HUES6 (cell line): ENCODE measurements at regions not wholly inside any gene's neighbourhood (a gene's known extent, or its start where the extent isn't known, plus 50 kb on each side); places are given as distances from the start of the nearest gene placed in this dataset.

Source experiments
- H3K27ac ChIP-seq: 2 replicates; pipeline ENCODE4 v1.7.0; 2013; ENCODE audit warnings: low read depth, mild to moderate bottlenecking, low read length, inconsistent platforms
- H3K27me3 ChIP-seq: 2 replicates; pipeline ENCODE4 v1.6.1; 2013; ENCODE audit warnings: low read length; ENCODE audit not compliant: control insufficient read depth, insufficient read depth
- H3K36me3 ChIP-seq: 2 replicates; pipeline ENCODE4 v1.6.1; 2013; ENCODE audit warnings: low read length; ENCODE audit not compliant: control insufficient read depth, insufficient read depth
- H3K4me1 ChIP-seq: 2 replicates; pipeline ENCODE4 v1.6.1; 2013; ENCODE audit warnings: low read length; ENCODE audit not compliant: control insufficient read depth, insufficient read depth
- H3K4me3 ChIP-seq: 2 replicates; pipeline ENCODE4 v1.5.1; 2013; ENCODE audit warnings: low read depth, low read length
- H3K9ac ChIP-seq: one replicate; pipeline ENCODE4 v1.6.1; 2013; ENCODE audit warnings: mild to moderate bottlenecking, low read length
- H3K9me3 ChIP-seq: 2 replicates; pipeline ENCODE4 v1.6.1; 2013; ENCODE audit warnings: low read depth, low read length; ENCODE audit not compliant: control insufficient read depth, insufficient read depth

DNA sequence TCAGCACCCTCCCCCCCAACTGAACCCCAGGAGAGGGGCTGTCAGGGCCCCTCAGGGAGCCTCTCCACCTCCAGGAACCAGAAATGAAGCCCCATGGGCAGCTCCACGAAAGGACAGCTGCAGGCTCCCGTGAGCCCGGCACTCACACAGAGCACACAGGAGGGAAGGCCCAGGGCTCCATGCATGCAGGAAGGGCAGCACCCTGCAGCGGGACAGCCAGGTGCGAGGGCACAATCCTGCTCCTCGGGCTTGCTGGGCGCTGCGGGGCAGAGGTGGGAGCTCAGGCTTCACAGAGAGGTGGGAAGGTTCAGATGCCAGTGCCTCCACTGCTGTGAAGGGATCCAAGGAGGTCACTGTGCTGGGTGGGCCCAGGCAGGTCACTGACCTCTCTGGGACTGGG is 90.0 kb downstream of the HMX1 start:
- H3K36me3 ChIP-seq: no peaks in the 10 kb centered on the region
- H3K9me3 ChIP-seq: no peaks in the 10 kb centered on the region
- H3K4me3 ChIP-seq: no peak overlapping the region
- H3K27me3 ChIP-seq: no peaks in the 10 kb centered on the region
- no peak overlapping the region for H3K9ac ChIP-seq
- H3K4me1 ChIP-seq: no peaks in the 10 kb centered on the region; the same call in 1 of the 2 replicates
- H3K27ac ChIP-seq: no peak overlapping the region

DNA sequence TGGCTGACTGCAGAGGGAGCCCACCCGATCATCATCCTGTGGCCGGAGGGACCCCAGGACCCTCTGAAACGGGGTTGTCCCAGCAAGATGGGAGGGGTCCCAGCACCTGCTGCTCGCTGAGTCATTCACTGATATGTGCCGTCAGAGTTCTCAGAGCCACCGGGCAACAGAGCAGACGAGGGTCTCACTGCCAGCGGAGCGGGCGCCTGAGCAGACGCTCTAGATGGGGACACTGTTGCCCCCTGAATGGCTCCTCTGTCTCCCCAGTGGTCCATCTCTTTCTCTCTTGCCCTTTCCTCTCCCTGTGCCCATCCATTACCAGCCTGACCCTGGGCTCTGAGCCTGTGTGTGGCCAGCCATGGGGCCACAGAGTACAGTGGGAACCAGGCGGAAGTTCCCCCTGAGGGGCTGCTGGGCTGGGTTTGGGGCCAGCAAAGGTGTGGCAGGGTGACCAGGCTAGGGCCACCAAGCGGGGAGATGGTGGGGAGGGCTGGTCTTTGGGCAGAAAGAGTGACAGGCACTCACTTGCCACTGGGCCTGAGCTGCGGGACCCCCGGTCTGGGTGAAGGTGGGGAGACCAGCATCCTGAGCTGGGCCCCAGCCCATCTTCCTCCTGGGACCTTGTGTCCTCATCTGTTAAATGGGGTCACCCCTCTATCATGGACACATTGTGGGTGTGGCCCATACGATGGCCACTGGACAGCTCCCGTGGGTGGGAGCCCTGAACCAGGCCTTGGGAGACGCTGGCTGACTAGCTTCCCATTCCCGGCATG is 90.9 kb downstream of the HMX1 start:
- H3K9me3 ChIP-seq: no peaks in the 10 kb centered on the region

DNA sequence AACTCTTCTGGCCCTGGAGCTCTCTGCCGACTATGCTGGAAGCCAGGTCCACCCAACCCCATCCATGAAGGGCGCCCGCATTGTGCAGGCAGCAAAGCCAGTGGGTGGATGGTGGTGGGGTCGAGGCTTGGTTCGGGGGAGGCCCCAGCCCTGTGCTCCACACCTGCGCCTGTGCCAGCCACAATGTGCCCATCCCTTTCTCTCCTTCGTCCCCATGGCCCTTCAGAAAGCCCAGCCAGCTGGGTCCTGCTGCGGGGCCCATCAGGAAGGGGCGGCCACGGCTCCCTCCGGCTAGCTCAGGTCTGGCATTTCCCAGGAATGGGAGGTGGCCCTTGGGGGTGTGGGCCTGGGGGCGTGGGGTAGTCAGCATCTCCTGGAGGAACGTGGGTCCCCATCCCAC is 91.6 kb downstream of the HMX1 start:
- H3K27me3 ChIP-seq: no peaks in the 10 kb centered on the region
- H3K4me3 ChIP-seq: no peak overlapping the region

More for the DNA sequence above, 90.9 kb downstream of the HMX1 start:
- Histone ChIP-seq H3K27me3 (no peaks in the 10 kb centered on the region), H3K36me3 (no peaks in the 10 kb centered on the region), H3K4me1 (no peaks in the 10 kb centered on the region; the same call in 1 of the 2 replicates), H3K27ac (no peak overlapping the region), H3K4me3 (no peak overlapping the region), H3K9ac (no peak overlapping the region)

DNA sequence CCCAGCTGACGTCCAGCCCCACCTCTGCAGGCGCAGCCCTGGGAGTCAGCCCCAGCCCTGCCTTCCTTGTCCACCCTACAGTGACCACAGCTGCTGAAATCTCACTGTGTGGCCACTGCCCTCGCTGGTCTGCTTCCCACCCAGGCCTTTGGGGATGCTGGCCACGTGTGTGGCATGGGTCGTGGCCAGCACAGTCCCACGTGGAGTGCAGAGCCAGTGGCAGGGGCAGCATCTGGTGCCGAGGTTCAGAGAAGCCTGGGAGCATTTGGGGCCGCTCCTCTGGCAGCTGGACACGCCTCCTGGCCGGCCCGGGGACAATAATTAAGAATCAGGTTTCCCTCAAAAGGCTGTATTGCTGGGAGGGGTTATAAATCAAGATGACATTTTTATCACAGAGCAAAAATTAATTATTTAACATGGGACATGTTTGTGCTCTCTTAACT is 92.1 kb downstream of the HMX1 start:
- H3K9ac ChIP-seq: no peak overlapping the region
- H3K27ac ChIP-seq: no peak overlapping the region
- no peaks in the 10 kb centered on the region for H3K36me3 ChIP-seq
- H3K27me3 ChIP-seq: no peaks in the 10 kb centered on the region
- H3K9me3 ChIP-seq: no peaks in the 10 kb centered on the region
- no peak overlapping the region for H3K4me3 ChIP-seq
- H3K4me1 ChIP-seq: no peaks in the 10 kb centered on the region; the same call in 1 of the 2 replicates

More for the DNA sequence above, 91.6 kb downstream of the HMX1 start:
- H3K9me3 ChIP-seq: no peaks in the 10 kb centered on the region
- H3K9ac ChIP-seq: no peak overlapping the region
- H3K27ac ChIP-seq: no peak overlapping the region
- no peaks in the 10 kb centered on the region; the same call in 1 of the 2 replicates for H3K4me1 ChIP-seq
- no peaks in the 10 kb centered on the region for H3K36me3 ChIP-seq

DNA sequence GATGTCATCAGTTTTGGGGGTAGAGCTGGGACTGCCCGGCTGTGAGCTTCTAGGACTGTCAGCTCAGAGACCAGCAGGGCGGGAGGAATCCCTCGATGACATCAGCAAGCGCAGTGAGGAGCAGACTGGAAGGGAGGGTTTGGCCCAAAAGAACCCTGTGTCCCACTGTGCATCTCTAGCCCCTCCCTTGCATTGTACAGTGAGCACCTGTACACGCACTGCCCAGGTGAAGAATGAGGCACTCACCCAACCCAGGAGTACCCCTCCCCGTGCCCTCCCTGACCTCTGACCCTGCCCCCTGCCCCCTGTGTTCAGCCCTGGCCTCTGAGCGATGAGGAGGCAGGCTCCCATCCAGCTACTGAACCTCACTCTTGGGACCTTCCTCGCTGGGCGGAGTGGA is 92.9 kb downstream of the HMX1 start:
- no peaks in the 10 kb centered on the region; the same call in 1 of the 2 replicates for H3K4me1 ChIP-seq
- H3K36me3 ChIP-seq: no peaks in the 10 kb centered on the region
- no peaks in the 10 kb centered on the region for H3K9me3 ChIP-seq
- no peaks in the 10 kb centered on the region for H3K27me3 ChIP-seq
- no peak overlapping the region for H3K27ac ChIP-seq
- H3K4me3 ChIP-seq: no peak overlapping the region
- H3K9ac ChIP-seq: no peak overlapping the region

DNA sequence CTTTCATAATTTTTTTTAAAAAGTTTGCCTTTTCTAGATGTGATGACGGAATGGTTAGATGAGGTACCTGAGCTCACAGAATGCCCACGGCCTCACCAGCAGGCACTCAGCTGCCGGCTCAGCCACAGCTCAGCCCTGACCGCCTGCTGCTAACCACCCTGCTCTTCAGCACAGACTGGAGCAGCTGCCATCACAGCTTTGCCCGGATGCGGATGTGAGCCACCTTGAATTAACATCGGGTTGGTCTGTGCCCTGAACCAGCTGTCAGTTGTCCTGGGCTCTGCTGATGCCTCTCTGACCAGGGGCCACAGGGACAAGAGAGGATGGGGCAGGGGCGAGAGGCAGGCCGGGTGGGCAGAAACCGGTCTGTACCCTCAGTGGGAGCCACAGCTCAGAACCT is 93.3 kb downstream of the HMX1 start:
- Histone ChIP-seq H3K4me1 (no peaks in the 10 kb centered on the region; the same call in 1 of the 2 replicates), H3K27me3 (no peaks in the 10 kb centered on the region), H3K36me3 (no peaks in the 10 kb centered on the region), H3K27ac (no peak overlapping the region), H3K4me3 (no peak overlapping the region), H3K9me3 (no peaks in the 10 kb centered on the region), H3K9ac (no peak overlapping the region)

DNA sequence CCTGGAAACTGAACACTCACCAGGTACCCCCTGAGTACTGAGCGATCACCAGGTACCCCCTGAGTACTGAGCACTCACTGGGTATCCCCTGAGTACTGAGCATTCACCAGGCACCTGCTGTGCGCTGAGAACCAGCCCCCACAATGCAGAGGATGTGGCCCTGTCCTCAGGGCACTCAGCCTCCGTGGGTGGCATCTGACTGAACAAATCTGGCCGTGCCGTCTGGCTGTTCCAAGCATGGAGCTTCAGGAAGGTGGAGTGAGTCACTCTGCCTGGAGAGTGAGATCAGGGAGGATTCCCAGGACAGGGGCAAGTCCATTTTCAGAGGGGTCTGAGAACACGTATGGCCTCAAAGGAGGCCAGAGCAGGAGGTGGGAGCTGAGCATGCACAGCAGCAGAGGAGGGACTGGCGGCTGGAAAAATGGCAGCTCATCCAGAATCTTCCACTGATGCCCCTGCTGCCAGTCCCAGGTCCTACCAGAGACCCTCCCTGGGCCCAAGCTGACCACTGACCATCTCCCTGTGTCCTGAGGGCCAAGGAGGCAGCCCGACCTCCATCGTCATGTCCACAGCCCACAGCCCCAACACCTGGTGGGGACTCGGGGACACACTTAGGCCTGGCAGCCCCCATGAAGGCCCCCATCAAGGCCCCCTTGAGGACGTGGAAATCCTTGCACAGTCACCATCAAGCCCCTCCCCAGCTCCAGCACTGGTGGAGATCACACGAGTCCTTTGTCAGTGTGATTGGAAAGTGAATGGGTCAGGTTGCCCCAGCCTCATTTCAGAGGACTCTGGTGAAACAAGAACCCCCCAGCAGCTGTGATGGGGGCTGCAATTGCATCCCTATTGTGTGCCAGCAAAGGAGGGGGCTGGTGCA is 94.1 kb downstream of the HMX1 start:
- Histone ChIP-seq H3K9ac (no peak overlapping the region), H3K27ac (no peak overlapping the region), H3K27me3 (no peaks in the 10 kb centered on the region), H3K9me3 (no peaks in the 10 kb centered on the region), H3K4me3 (no peak overlapping the region), H3K4me1 (no peaks in the 10 kb centered on the region; the same call in 1 of the 2 replicates), H3K36me3 (no peaks in the 10 kb centered on the region)

DNA sequence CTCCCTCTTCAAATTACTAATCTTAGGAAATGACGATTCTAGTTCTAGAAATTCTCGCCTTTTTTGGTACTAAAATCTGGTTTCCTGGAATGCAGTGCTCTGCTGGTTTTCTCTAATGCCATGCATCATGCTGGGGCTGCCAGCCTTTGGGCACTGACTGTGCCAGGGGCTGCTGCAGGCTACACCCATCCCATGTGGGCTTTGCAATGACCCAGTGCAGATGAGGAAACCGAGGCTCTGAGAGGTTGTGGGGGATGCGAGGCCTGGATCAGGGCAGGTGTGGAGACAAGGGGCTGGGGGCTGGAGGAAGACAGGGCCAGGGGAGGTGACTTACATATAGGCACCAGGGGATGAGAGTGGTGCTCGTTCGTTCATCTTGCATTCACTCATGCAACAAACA is 95.3 kb downstream of the HMX1 start:
- no peak overlapping the region for H3K27ac ChIP-seq
- no peaks in the 10 kb centered on the region for H3K9me3 ChIP-seq
- H3K27me3 ChIP-seq: no peaks in the 10 kb centered on the region
- H3K4me3 ChIP-seq: no peak overlapping the region
- H3K9ac ChIP-seq: no peak overlapping the region
- peaks cover 4% of the 10 kb centered on the region for H3K4me1 ChIP-seq
- H3K36me3 ChIP-seq: no peaks in the 10 kb centered on the region

DNA sequence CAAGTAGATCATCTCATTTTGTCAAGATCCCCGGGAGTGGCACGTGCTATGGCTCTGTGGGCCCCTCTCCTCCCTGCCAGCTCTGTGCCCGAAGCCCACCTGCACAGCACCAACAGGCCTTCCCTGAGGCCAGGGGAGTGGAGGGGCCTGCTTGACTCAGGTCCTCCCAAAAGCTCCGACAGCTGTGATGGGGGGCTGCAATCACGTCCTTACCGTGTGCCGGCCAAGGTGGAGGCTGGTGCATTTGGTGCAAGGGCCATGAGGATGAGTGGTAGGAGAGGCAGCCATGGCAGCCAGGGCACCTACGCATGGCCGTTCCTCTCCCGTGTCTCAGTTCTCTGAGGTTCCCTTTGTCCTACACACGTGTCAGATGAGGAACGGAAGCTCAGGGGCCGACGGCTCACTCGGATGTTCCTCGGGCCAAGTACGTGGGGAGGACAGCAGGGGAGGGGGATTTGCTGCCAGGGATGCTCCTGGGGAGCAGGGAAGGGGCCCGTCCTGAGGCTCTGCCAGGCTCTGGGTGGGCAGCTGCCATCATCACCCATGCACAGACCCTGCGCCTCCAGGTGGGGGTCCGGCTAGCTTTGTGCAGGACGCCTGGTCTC is 95.8 kb downstream of the HMX1 start:
- no peaks in the 10 kb centered on the region for H3K36me3 ChIP-seq
- no peak overlapping the region for H3K4me3 ChIP-seq
- no peak overlapping the region for H3K9ac ChIP-seq
- no peaks in the 10 kb centered on the region for H3K9me3 ChIP-seq
- no peaks in the 10 kb centered on the region for H3K27me3 ChIP-seq
- H3K4me1 ChIP-seq: peaks cover 9% of the 10 kb centered on the region
- H3K27ac ChIP-seq: no peak overlapping the region

DNA sequence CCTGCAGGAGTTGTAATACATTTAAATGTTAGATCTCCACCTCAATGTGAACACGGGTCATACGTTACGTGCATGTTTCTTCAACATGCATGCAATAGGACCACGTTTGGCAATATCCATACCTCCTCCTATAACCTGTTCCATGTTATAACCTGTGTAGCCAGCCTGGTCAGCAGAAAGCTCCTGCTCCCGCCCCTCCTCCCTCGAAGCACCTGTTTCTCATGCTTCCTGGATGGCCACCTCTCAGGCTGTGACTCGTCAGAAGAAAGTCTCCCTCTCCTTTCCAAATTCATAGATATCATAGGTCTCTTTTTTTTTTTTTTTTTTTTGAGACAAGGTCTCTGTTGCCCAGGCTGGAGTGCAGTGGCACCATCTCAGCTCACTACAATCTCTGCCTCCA is 96.5 kb downstream of the HMX1 start:
- Histone ChIP-seq H3K4me3 (no peak overlapping the region), H3K36me3 (no peaks in the 10 kb centered on the region), H3K4me1 (peaks cover 11% of the 10 kb centered on the region), H3K9me3 (no peaks in the 10 kb centered on the region), H3K27ac (no peak overlapping the region), H3K9ac (no peak overlapping the region), H3K27me3 (peaks cover under 1% of the 10 kb centered on the region; the same call in 1 of the 2 replicates)
